ENCODE measurements at regions not wholly inside any gene's neighbourhood (a gene's known extent, or its start where the extent isn't known, plus 50 kb on each side); places are given as distances from the start of the nearest gene placed in this dataset.

- TF ChIP-seq, protein P1, sequence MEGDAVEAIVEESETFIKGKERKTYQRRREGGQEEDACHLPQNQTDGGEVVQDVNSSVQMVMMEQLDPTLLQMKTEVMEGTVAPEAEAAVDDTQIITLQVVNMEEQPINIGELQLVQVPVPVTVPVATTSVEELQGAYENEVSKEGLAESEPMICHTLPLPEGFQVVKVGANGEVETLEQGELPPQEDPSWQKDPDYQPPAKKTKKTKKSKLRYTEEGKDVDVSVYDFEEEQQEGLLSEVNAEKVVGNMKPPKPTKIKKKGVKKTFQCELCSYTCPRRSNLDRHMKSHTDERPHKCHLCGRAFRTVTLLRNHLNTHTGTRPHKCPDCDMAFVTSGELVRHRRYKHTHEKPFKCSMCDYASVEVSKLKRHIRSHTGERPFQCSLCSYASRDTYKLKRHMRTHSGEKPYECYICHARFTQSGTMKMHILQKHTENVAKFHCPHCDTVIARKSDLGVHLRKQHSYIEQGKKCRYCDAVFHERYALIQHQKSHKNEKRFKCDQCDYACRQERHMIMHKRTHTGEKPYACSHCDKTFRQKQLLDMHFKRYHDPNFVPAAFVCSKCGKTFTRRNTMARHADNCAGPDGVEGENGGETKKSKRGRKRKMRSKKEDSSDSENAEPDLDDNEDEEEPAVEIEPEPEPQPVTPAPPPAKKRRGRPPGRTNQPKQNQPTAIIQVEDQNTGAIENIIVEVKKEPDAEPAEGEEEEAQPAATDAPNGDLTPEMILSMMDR (IDR thresholded peaks at IDR 0.05): no peak
- TF ChIP-seq POLR2AphosphoS5 (IDR thresholded peaks at IDR 0.05; ENCODE audit: low read depth, low read length) (no peak), RXRA (IDR thresholded peaks at IDR 0.05; ENCODE audit: borderline replicate concordance, low read depth) (no peak), TCF12 (IDR thresholded peaks at IDR 0.05) (no peak)
These were observed 119.3 kb downstream of the ZNF330 start for GRCh38 chr4:141339966-141340365.

Measured in SK-N-SH (cell line).